ENCODE measurements at regions not wholly inside any gene's neighbourhood (a gene's known extent, or its start where the extent isn't known, plus 50 kb on each side); places are given as distances from the start of the nearest gene placed in this dataset.

DNA sequence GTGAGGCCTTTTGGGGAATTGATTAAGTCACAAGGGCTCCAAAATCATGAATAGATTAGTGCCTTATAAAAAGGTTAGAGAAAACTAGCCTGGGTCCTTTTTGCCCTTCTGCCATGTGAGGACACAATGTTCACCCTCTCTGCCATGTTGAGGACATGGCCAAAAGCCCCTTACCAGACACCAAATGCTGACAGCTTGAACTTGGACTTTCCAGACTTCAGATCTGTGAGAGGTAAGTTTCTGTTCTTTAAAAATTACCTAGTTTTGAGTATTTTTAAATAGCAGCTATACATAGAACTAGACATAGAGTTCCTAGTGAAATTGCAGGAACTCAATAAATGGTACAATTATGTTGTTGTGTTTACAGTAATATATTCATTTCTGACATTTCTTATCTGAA, 1214.4 kb downstream of the ADGRL3 start (continued):
- TF ChIP-seq, protein P1, sequence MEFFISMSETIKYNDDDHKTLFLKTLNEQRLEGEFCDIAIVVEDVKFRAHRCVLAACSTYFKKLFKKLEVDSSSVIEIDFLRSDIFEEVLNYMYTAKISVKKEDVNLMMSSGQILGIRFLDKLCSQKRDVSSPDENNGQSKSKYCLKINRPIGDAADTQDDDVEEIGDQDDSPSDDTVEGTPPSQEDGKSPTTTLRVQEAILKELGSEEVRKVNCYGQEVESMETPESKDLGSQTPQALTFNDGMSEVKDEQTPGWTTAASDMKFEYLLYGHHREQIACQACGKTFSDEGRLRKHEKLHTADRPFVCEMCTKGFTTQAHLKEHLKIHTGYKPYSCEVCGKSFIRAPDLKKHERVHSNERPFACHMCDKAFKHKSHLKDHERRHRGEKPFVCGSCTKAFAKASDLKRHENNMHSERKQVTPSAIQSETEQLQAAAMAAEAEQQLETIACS (CRISPR knock-in tag; IDR thresholded peaks at IDR 0.05), result no peak
- TF ChIP-seq ZNF883 (CRISPR knock-in tag; IDR thresholded peaks at IDR 0.05; ENCODE audit: not compliant biosample characterization) (no peak), SATB2 (CRISPR knock-in tag; IDR thresholded peaks at IDR 0.05) (no peak), EED (CRISPR knock-in tag; IDR thresholded peaks at IDR 0.05) (no peak), ZNF75D (CRISPR knock-in tag; IDR thresholded peaks at IDR 0.05; ENCODE audit: borderline replicate concordance) (no peak), DPF2 (CRISPR knock-in tag; IDR thresholded peaks at IDR 0.05; ENCODE audit: borderline replicate concordance, low read depth) (no peak), ZNF672 (CRISPR knock-in tag; IDR thresholded peaks at IDR 0.05) (no peak)

DNA sequence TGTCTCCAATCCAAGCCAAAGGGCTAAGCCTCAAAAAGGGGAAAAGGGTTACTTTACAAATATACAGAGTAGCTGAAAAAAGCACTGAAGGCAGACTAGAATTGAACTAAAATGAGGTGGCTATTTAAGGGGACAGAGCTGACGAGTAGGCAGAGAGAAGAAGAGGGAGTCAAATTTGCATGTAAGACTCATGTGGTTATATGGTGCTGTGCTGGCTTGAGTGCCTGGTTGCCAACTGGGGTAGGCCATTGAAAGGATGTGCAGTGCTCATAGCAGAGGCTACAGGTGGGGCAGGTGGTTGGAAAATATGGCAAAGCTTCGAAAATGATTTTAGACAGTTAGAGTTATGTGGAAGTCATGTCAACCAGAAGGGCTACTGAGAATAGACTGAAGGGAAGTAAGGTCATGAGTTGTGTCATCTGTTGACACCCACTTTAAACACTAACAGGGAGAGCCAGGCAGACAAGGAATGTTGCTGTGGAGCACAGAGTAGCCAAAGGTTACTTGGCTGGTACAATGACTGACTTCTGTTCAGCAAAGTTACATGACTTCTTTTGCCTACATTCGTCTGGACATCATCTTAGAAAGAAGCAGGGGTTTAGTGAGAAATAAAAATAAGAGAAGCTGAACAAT, 1210.4 kb downstream of the ADGRL3 start:
- ATAC-seq (no peak), FAIRE-seq (no peak), DNase-seq (ENCODE audit: low spot score) (no peak)
- no peaks in the 10 kb centered on the region for H3K79me2 ChIP-seq (ENCODE audit: insufficient read depth, low read length)
- POLR2A ChIA-PET, result no interaction called here
- no TSS peak for BruUV-seq (replicated peaks)
- TF ChIP-seq, protein P2, sequence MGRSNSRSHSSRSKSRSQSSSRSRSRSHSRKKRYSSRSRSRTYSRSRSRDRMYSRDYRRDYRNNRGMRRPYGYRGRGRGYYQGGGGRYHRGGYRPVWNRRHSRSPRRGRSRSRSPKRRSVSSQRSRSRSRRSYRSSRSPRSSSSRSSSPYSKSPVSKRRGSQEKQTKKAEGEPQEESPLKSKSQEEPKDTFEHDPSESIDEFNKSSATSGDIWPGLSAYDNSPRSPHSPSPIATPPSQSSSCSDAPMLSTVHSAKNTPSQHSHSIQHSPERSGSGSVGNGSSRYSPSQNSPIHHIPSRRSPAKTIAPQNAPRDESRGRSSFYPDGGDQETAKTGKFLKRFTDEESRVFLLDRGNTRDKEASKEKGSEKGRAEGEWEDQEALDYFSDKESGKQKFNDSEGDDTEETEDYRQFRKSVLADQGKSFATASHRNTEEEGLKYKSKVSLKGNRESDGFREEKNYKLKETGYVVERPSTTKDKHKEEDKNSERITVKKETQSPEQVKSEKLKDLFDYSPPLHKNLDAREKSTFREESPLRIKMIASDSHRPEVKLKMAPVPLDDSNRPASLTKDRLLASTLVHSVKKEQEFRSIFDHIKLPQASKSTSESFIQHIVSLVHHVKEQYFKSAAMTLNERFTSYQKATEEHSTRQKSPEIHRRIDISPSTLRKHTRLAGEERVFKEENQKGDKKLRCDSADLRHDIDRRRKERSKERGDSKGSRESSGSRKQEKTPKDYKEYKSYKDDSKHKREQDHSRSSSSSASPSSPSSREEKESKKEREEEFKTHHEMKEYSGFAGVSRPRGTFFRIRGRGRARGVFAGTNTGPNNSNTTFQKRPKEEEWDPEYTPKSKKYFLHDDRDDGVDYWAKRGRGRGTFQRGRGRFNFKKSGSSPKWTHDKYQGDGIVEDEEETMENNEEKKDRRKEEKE (IDR thresholded peaks at IDR 0.05), result no peak
- TF ChIP-seq ERF (CRISPR knock-in tag; IDR thresholded peaks at IDR 0.05) (no peak), ZNF788 (CRISPR knock-in tag; IDR thresholded peaks at IDR 0.05; ENCODE audit: borderline replicate concordance) (no peak), DPF2 (CRISPR knock-in tag; IDR thresholded peaks at IDR 0.05; ENCODE audit: borderline replicate concordance, low read depth) (no peak)
- TF ChIP-seq, protein P3, sequence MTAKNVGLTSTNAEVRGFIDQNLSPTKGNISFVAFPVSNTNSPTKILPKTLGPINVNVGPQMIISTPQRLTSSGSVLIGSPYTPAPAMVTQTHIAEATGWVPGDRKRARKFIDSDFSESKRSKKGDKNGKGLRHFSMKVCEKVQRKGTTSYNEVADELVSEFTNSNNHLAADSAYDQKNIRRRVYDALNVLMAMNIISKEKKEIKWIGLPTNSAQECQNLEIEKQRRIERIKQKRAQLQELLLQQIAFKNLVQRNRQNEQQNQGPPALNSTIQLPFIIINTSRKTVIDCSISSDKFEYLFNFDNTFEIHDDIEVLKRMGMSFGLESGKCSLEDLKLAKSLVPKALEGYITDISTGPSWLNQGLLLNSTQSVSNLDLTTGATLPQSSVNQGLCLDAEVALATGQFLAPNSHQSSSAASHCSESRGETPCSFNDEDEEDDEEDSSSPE (CRISPR knock-in tag; IDR thresholded peaks at IDR 0.05), result no peak
- H2AFZ ChIP-seq (ENCODE audit: low read length), result no peak overlapping the region
- no peaks in the 10 kb centered on the region for H3K27me3 ChIP-seq (ENCODE audit: control insufficient read depth in 1 of 2, insufficient read depth in 2 of 2, low read length in 2 of 2)
- no peak overlapping the region for H3K9ac ChIP-seq (ENCODE audit: insufficient read depth, low read depth, low read length)
- under 1% methylated on average over 3 of the region's 3 CpGs for WGBS (ENCODE audit: low lambda C conversion rate)
- in situ Hi-C loops (cut with HindIII; ENCODE audit: extremely low pct_ligation_motif_present, low pct_unique_long_range_greater_than_20kb) (no loop called here), intact Hi-C loops (cut with micrococcal nuclease; ENCODE audit: unreplicated experiment) (no loop called here)
- H3K4me2 ChIP-seq (ENCODE audit: low read depth, low read length), result no peak overlapping the region
- no peaks in the 10 kb centered on the region for H3K9me3 ChIP-seq (ENCODE audit: low read length)
- no peaks in the 10 kb centered on the region for H3K4me1 ChIP-seq (ENCODE audit: insufficient read depth, low read length)
- H3K4me3 ChIP-seq (replicated peaks in 1 of 3; ENCODE audit: insufficient read depth in 1 of 3, low read depth in 2 of 3, low read length in 3 of 3), result no peak overlapping the region
- no peaks in the 10 kb centered on the region for H4K20me1 ChIP-seq (ENCODE audit: insufficient read depth, low read length)
- CTCF ChIA-PET (ENCODE audit: low intra/inter-chr PET ratio, low total read pairs), result no interaction called here
- H3K27ac ChIP-seq (ENCODE audit: extremely low read length, insufficient read depth, low read length), result no peak overlapping the region
- H3K36me3 ChIP-seq (replicated peaks in 1 of 2; ENCODE audit: control insufficient read depth in 1 of 2, insufficient read depth in 2 of 2, low read length in 2 of 2), result no peaks in the 10 kb centered on the region

Data from HepG2 (cell line).